SK-N-SH treated with all-trans-retinoic acid at 6 μM for 48 hours (cell line): ENCODE measurements at regions not wholly inside any gene's neighbourhood (a gene's known extent, or its start where the extent isn't known, plus 50 kb on each side); places are given as distances from the start of the nearest gene placed in this dataset.

Experiments used
- BACH2 ChIP-seq: fragments of 250-450 bp; sonication (Bioruptor Pico); IDR thresholded peaks from 2 replicates; pipeline ENCODE4 v1.9.0; 2021; ENCODE audit warnings: mild to moderate bottlenecking, borderline replicate concordance
- CREB5 ChIP-seq: fragments of 250-450 bp; sonication (Bioruptor Pico); IDR thresholded peaks from 2 replicates; pipeline ENCODE4 v1.5.1; 2020; ENCODE audit warnings: low read depth, mild to moderate bottlenecking, moderate library complexity
- CSDC2 ChIP-seq: fragments of 250-450 bp; sonication (Bioruptor Pico); IDR thresholded peaks from 2 replicates; pipeline ENCODE4 v1.5.0; 2020; ENCODE audit warnings: mild to moderate bottlenecking, moderate library complexity
- CSRNP3 ChIP-seq: fragments of 250-450 bp; sonication (Bioruptor Pico); IDR thresholded peaks from 2 replicates; pipeline ENCODE4 v1.5.1; 2021; ENCODE audit warnings: mild to moderate bottlenecking, moderate library complexity
- OSR1 ChIP-seq: fragments of 250-450 bp; sonication (Bioruptor Pico); IDR thresholded peaks from 2 replicates; pipeline ENCODE4 v1.8.0; 2022; ENCODE audit warnings: moderate library complexity, mild to moderate bottlenecking, inconsistent platforms
- PATZ1 ChIP-seq: fragments of 250-450 bp; sonication (Bioruptor Pico); IDR thresholded peaks from 2 replicates; pipeline ENCODE4 v1.8.0; 2020; ENCODE audit warnings: mild to moderate bottlenecking, moderate library complexity, borderline replicate concordance
- POU6F1 ChIP-seq: fragments of 250-450 bp; sonication (Bioruptor Pico); IDR thresholded peaks from 2 replicates; pipeline ENCODE4 v1.8.0; 2021; ENCODE audit warnings: low read depth, mild to moderate bottlenecking, moderate library complexity, borderline replicate concordance
- ZC3H10 ChIP-seq: fragments of 250-450 bp; sonication (Bioruptor Pico); IDR thresholded peaks from 2 replicates; pipeline ENCODE4 v1.5.1; 2021; ENCODE audit warnings: mild to moderate bottlenecking, moderate library complexity
- ZFP3 ChIP-seq: fragments of 250-450 bp; sonication (Bioruptor Pico); IDR thresholded peaks from 2 replicates; pipeline ENCODE4 v1.5.0; 2020; ENCODE audit warnings: mild to moderate bottlenecking, moderate library complexity
- ZFP30 ChIP-seq: fragments of 450-650 bp; formaldehyde crosslinking; IDR thresholded peaks from 2 replicates; pipeline ENCODE4 v1.5.0; 2022; ENCODE audit warnings: mild to moderate bottlenecking, moderate library complexity
- ZNF565 ChIP-seq: fragments of 450-650 bp; formaldehyde crosslinking; conservative IDR thresholded peaks from 2 replicates; pipeline ENCODE4 v1.5.0; 2020; ENCODE audit warnings: low read depth, mild to moderate bottlenecking, moderate library complexity
- ZNF70 ChIP-seq: fragments of 450-650 bp; formaldehyde crosslinking; IDR thresholded peaks from 2 replicates; pipeline ENCODE4 v1.5.0; 2020; ENCODE audit warnings: mild to moderate bottlenecking, moderate library complexity

- TF ChIP-seq CSDC2 (CRISPR knock-in tag) = no peak
- TF ChIP-seq ZNF70 = no peak
- no peak for TF ChIP-seq ZC3H10 (CRISPR knock-in tag)
- no peak for TF ChIP-seq ZNF565
- TF ChIP-seq CREB5 = no peak
- TF ChIP-seq ZFP30 = no peak
- TF ChIP-seq CSRNP3 (CRISPR knock-in tag) = no peak
- TF ChIP-seq PATZ1 (CRISPR knock-in tag) = no peak
- TF ChIP-seq OSR1 = no peak
- TF ChIP-seq BACH2 (CRISPR knock-in tag) = no peak
- no peak for TF ChIP-seq ZFP3 (CRISPR knock-in tag)
- TF ChIP-seq POU6F1 (CRISPR knock-in tag) = no peak
Measured at GRCh38 chr2:103327966-103328365, 566.1 kb downstream of the TMEM182 start.
